DND-41 (cell line): ENCODE measurements at regions not wholly inside any gene's neighbourhood (a gene's known extent, or its start where the extent isn't known, plus 50 kb on each side); places are given as distances from the start of the nearest gene placed in this dataset.

Experiments
- CTCF ChIP-seq: IDR thresholded peaks from 2 replicates; pipeline ENCODE4 v1.5.1; 2012; ENCODE audit warnings: borderline replicate concordance, low read length, moderate library complexity, mild to moderate bottlenecking; ENCODE audit not compliant: poor library complexity, severe bottlenecking; ENCODE audit errors: extremely low read depth
- EZH2 ChIP-seq: IDR thresholded peaks from 3 replicates; pipeline ENCODE4 v1.6.1; 2012; ENCODE audit warnings: borderline replicate concordance, low read depth, mild to moderate bottlenecking, moderate library complexity, low read length, inconsistent platforms; ENCODE audit not compliant: severe bottlenecking

GRCh38 chr22:48483764-48484528 is 1343.7 kb downstream of the BRD1 start:
- TF ChIP-seq CTCF = no peak
- no peak for TF ChIP-seq EZH2
